Stimulated activated CD4-positive, alpha-beta T cell treated with anti-CD3 and anti-CD28 coated beads, TNF-alpha, amount 100 ng/mL, for 24 hours (primary cell): ENCODE measurements at regions not wholly inside any gene's neighbourhood (a gene's known extent, or its start where the extent isn't known, plus 50 kb on each side); places are given as distances from the start of the nearest gene placed in this dataset.
"Not testable (repeated sequence)": the region's sequence is repeated elsewhere in the genome, so short reads cannot be mapped to it uniquely, and the experiment has no call there.

Experiments used
- DNase-seq, 3 experiments: peaks; one replicate each; pipeline ENCODE4 v3.0.0-alpha.2; 2020; ENCODE audit warnings: low read depth in 3 of 3

- DNase-seq: no peak
Observed at GRCh38 chr2:51899643-51900042, 867.7 kb upstream of the NRXN1 start.

GRCh38 chr2:51894584-51894983 is 862.7 kb upstream of the NRXN1 start:
- DNase-seq: not testable (repeated sequence)

DNA sequence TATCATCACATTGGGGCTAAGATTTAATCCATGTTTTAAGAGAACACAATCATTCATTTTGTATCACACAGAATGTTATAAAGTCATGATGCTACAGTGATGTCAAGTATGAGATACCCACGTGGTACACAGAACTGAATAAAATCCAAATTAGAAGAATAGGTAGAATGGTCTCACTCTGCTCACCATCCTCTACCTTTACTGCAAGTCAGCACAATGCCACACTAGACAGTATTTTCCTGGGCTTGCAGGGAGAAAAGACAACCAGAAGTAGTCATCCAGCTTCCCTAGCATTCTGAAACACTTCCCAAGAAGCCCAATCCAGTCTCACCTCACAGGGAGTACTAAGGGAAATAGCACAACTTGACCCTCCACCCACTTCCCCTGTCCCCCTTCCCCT is 856.2 kb upstream of the NRXN1 start:
- no peak for DNase-seq

- DNase-seq: no peak
Observed at GRCh38 chr2:51881673-51882072, 849.7 kb upstream of the NRXN1 start.

DNA sequence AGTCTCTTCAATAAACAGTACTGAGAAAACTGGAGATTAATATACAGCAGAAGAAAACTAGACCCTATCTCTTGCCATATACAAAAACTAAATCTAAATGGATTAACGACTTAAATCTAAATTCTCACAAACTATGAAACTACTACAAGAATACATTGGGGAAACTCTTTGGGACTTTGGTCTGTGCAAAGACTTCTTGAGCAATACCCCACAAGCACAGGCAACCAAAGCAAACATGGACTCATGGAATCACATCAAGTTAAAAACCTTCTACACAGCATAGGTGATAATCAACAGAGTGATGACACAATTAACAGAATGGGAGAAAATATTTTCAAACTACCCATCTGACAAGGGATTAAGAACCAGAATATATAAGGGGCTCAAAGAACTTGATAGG is 848.2 kb upstream of the NRXN1 start:
- DNase-seq: no peak

- DNase-seq: no peak
Observed at GRCh38 chr2:51866361-51866760, 834.4 kb upstream of the NRXN1 start.

GRCh38 chr2:51859260-51859659 is 827.3 kb upstream of the NRXN1 start:
- no peak for DNase-seq

GRCh38 chr2:51855683-51856082 is 823.8 kb upstream of the NRXN1 start:
- DNase-seq: no peak

GRCh38 chr2:51846796-51847195 is 814.9 kb upstream of the NRXN1 start:
- no peak for DNase-seq

DNA sequence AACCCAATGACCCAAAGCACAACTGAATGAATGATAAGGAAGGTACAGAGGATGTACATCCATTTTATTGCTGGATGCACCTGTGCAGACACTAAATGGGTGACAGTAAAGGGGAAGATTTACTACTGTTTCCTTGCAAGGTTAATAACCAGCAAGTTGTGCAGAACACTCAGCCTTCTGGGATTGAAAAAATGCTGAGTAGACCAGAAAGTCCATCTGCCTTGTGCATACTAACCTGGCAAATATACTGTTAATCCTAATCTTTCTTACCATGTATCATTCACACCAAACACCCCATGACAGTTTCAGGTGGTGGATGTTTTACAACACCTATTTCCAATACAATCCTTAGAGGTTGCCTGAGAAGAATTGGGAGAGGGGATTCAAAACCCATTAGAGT is 814.1 kb upstream of the NRXN1 start:
- DNase-seq: no peak

DNA sequence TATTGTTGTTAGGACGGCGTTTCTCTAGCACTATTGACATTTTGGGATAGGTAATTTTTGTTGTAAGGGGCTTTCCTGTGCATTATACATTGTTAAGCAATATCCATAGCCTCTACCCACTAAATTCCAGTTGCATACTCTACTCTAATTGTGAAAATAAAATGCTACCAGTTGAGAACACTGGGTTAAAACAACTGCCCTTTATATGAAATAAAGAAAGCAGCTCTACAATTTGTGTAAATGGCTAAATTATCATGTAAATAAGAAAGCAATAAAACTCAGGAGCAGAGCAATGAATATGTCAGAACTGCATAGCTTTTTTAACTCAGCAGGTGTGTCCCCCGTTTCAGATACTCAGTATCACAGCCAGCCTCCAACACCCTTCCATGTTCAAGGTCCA is 812.7 kb upstream of the NRXN1 start:
- DNase-seq: no peak

DNA sequence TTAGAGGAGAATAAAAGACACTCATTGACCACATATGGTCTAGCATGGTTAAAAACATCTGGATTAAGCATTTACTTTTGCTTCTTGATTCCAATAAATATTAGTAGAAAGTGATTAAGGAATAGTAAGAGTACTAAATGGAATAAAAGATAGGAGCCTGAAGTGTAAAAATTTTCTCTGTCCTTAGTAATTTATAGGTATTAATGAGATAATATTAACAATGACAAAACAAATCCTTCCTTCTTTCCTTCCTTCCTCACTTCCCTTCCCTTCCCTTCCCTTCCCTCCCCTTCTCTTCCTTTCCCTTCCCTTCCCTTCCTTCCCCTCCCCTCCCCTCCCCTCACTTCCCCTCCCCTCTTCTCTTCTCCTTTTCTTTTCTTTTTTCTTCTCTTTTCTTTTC is 797.5 kb upstream of the NRXN1 start:
- no peak for DNase-seq

DNA sequence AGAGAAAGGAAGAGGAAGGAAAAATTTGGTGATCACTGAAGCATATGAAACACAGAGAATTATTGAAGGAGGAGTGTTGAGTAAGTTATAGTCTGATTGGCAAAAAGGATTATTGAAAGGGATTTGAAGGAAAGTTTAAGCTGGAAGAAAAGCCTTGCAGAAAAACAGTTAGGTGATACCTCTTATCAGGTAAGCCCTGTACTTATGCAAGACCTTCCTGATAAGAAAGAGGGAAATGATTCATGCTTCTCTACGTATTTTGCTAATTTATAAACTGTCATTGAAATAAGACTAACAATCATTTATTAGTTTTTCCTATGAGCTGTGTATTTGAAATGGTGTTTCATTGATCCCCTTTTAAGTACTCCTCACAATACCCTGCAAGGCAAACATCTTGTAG is 793.9 kb upstream of the NRXN1 start:
- DNase-seq: no peak

DNA sequence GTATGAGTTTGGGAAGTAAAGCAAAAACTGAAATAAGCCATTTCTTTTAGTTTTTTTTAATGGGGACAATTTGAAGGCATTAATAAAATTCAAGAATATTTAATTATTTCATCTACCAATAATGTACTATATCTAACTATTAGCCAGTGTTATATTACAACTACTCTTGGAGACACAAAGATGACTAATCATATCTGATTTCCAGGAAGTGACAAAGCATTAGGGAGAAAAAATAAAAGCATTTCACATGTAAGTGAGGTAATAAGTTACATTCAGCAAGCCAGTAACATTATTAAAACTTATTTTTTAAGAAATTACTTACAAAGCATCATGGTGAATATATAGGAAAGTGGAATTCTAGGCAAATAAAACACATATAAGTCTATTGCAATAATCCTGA is 781.3 kb upstream of the NRXN1 start:
- DNase-seq: no peak

DNA sequence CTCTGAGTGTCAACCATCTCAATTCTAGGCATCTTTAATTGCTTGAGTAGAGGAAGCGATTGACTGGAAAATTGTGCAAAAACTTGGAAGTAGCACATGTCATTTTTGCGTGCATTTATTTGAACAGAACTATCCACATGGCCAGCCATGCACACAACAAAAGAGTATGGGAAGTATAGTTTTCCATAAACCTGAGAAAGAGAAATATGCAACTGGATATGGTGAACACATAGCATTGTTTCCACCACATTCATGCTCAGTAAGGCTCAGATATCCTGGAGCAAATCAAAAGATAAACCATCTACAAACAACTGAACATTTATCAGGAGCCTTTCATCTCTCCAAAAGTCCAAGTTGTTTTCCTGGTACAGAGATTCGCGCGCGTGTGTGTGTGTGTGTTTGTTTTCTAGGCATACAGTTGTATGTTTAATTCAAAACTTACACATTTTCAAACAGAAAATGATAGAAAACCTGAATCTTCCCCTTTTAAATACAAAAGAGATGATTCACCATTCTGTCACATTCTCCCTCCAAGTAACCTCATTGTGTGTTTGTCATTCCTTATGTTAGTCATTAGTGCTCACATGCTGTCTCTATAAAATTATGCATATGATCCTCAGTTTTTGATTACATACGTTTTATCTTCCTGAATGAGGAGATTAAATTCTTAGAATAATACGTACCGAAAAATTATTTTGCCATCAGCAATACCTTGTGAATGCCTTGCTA is 780.4 kb upstream of the NRXN1 start:
- no peak for DNase-seq

DNA sequence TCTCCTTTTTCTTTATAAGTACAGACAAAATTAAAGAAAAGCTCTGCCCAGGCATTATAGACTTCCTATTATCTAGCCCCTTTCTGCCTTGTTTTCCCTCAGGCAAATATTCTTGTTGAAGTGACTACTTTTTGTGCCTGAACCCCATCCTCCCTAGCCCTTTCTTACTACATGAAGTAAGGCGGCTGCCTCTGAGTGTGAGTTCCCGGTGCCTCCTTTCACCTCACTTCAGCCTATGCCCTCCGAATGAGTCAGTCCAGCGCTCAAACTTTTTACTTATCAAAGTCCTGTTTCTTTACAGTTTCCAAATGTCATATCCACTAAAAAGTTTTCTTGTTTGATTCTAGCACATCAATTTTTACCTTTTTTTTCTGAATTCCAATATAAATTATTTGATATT is 778.3 kb upstream of the NRXN1 start:
- no peak for DNase-seq

GRCh38 chr2:51807229-51807628 is 775.3 kb upstream of the NRXN1 start:
- DNase-seq: no peak

GRCh38 chr2:51795248-51795888 is 763.4 kb upstream of the NRXN1 start:
- no peak for DNase-seq

- DNase-seq: no peak
Observed at GRCh38 chr2:51791496-51791895, 759.6 kb upstream of the NRXN1 start.

DNA sequence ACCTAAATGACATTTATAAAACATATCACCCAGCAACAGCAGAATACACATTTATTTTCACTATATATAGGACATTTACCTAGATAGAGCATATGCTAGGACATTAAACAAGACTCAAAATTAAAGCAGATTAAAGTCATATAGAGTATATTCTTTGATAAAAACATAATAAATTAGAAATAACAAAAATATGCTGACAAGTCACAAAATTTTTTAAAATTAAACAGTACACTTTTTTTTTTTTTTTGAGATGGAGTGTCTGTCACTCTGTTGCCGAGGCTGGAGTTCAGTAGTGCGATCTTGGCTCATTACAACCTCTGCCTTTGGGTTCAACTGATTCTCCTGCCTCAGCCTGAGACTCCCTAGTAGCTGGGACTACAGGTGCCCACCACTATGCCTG is 758.9 kb upstream of the NRXN1 start:
- DNase-seq: no peak

- DNase-seq: no peak
Observed at GRCh38 chr2:51789918-51790317, 758.0 kb upstream of the NRXN1 start.

DNA sequence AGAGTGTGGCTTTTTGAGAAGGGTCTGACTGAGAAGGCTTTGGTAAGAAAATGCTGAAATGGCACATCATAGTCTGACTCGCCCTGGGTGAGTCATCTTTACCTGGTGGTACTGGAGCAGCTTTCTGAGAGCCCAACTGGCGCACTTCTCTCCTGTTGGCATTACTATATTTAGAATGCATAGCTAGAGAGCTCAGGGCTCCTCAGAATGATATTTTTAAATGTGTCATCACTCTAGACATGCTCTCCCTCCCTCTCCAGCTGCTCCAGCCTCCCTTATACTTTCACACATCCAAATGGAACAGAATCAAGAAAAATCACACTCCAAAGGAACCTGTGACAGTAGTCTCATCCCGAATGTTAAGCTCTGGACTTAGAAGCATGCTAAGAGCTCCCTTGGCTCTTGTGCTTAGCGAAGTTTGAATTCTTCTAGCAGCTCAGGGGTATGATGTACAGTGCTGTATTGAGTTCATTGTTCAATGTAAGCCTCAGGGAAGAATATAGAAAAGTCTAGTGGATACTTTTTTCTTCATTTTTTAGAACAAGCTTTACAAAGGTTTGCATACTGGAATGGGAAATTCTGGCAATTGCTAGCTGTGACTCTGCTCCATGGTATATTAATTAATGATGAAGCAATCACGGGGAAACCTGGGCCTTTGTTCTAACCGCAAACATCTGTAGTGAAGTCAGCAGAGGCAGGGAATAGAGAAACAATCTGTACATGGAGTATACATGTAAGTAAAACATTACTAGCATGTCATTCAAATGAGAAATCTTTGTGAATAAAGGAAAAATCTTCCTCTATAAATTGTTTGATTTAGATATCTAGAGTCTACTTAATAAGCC is 751.2 kb upstream of the NRXN1 start:
- no peak for DNase-seq

- DNase-seq: no peak
Observed at GRCh38 chr2:51781691-51782090, 749.8 kb upstream of the NRXN1 start.
